ENCODE measurements at regions not wholly inside any gene's neighbourhood (a gene's known extent, or its start where the extent isn't known, plus 50 kb on each side); places are given as distances from the start of the nearest gene placed in this dataset.
"Not testable (repeated sequence)": the region's sequence is repeated elsewhere in the genome, so short reads cannot be mapped to it uniquely, and the experiment has no call there.

DNA sequence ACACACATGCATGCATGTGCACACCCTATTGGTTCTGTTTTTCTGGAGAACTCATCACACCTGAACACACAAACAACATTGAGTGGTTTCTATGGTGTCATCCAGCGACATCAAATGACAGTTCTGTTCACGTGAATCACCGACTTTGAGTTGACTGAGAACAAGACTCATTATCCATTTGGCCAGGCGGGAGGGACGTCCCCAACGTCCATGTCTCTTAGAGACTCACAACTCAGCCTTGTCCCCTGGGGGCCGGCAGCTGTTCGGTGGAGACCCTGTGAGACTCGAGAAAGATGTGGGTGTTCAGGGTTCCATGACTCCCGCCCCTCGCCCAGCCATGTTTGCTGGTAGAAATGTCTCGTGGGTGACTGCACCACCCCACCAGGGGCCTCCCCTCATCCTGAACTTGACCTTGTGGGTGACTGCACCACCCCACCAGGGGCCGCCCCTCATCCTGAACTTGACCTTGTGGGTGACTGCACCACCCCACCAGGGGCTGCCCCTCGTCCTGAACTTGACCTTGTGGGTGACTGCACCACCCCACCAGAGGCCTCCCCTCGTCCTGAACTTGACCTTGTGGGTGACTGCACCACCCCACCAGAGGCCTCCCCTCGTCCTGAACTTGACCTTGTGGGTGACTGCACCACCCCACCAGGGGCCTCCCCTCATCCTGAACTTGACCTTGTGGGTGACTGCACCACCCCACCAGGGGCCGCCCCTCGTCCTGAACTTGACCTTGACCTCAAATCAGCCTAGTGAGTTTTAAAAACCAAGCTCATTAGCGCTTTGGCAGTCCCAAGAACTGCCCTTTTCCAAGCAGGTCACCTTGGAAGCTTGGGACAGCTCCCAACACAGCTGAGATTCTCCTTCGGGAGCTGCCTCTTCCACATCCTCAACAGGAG is 163.8 kb downstream of the SHANK2 start:
- in situ Hi-C loops (cut with MboI; ENCODE audit: low pct_unique_long_range_greater_than_20kb, low sequenced_read_pairs); DNase-seq: not testable (repeated sequence)

- DNase-seq = peak; percentile 40
- in situ Hi-C loops (cut with MboI; ENCODE audit: low pct_unique_long_range_greater_than_20kb, low sequenced_read_pairs) = no loop called here
These were observed 165.6 kb downstream of the SHANK2 start for GRCh38 chr11:71086687-71087258.

- no peak for DNase-seq
- in situ Hi-C loops (cut with MboI; ENCODE audit: low pct_unique_long_range_greater_than_20kb, low sequenced_read_pairs) = no loop called here
These were observed 167.9 kb downstream of the SHANK2 start for GRCh38 chr11:71084306-71085012.

DNA sequence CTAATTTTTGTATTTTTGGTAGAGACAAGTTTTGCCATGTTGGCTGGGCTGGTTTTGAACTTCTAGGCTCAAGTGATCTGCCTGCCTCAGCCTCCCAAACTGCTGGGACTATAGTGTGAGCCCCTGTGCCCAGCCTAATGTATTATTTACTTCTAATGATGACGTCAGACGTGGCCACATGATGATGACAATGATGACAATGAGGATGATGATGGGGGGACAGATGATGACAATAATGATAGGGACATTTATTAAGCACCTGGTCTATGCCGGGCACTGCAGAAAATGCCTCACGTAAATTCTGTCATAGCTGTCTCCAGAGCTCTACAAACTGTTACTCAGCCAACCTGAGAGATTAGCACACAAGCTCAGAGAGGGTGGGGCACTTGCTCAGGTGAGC is 169.3 kb downstream of the SHANK2 start:
- DNase-seq = no peak
- in situ Hi-C loops (cut with MboI; ENCODE audit: low pct_unique_long_range_greater_than_20kb, low sequenced_read_pairs) = no loop called here

DNA sequence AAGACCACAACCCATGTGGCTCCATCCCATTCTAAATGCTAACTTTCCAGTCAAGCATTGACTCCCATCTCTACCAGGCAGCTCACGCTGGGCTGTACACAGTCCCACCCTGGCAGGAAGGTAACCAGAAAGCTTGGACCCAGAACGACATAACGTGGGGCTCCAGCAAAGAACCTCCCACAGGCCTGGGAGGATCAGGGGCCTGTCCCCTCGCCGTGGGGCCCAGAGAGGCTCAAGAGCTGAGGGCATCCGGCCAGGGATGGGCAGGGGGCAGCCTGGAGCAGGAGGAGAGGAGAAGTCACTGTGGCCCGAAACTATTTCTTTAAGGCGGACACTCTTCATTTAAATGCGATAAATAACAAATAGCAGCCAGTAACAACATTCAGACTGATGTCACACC is 169.9 kb downstream of the SHANK2 start:
- DNase-seq = no peak
- in situ Hi-C loops (cut with MboI; ENCODE audit: low pct_unique_long_range_greater_than_20kb, low sequenced_read_pairs) = no loop called here

DNA sequence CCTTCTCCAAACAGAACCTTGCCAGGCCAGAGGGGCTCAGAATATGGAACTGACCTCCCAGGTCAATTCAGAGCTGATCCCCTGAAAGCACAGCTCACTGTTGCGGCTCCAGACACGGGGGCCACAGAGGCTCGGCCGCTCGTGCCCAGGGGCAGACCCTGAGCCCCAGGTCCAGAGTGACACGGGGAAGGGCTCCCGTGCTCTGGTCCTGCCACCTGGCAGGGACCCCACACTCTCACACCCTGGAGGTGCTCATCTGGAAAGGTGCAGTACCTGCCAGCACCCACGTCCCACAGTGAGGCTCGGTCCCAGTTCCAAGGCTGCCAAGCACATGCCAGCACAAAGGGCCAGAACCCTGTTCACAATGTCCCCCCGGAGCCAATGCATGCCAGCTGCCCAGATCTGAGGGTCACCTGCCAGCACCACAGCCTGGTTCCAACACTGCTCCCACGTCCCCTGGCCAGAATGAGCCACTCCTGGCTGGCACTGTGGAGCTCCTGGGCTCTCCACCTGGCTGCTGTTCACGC is 170.6 kb downstream of the SHANK2 start:
- in situ Hi-C loops (cut with MboI; ENCODE audit: low pct_unique_long_range_greater_than_20kb, low sequenced_read_pairs) = no loop called here
- DNase-seq = no peak

DNA sequence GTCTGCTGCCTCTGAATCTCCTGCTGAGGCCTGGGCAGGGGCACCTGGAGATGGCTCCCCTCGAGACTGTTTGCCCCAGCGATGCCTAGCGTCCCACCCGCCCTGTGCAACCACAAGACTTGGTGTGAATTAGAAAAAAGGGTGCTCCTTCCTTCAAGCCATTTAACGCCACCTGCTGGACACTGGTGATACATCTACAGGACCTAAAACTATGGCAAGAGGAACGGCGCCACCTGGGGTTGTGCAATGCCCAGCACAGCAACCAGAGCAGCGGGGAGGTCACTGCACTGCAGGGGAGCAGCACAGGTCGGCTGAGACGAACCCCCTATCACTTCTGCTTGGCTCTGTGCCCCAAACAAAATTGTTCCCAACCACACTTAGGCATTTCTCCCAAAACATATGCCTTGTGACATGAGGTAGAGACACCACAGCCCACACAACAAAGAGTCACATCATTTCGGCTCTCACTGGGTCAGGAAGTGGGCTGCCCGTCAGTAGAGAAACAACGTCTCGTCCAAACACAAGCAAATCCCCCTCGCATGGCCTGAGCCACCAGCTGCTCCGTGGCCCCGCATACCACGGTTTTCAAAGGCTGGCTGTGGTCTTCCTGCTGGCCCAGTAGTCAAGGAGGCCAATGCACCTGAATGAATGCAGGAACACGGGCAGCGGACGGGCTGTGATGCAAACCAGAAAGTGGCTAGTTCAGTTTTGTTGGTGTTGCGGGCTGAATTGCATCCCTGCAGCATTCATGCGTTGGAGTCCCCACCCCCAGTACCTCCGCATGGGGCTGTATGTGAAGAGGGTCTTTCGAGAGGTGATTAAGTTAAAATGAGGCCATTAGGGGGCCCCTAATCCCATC is 171.9 kb downstream of the SHANK2 start:
- in situ Hi-C loops (cut with MboI; ENCODE audit: low pct_unique_long_range_greater_than_20kb, low sequenced_read_pairs) = no loop called here
- peak; percentile 72 for DNase-seq

GRCh38 chr11:71079795-71080194 is 172.6 kb downstream of the SHANK2 start:
- DNase-seq = no peak
- in situ Hi-C loops (cut with MboI; ENCODE audit: low pct_unique_long_range_greater_than_20kb, low sequenced_read_pairs) = no loop called here

DNA sequence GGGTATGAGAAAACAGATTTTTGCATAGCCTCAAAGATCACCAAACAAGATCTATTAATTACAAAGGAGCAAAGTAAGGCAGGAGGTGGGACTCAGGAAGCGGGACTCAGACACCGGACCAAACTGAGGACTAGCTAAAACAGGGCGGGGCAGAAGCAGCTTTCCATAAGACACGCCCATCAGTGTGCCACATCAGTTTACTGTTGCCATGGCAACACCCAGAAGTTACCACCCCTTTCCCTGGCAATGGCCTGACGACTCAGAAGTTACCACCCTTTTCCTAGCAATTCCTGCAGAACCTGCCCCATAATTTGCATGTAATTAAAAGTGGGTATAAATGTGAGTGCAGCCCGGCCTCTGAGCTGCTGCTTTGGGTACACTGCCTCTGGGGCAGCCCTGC is 173.9 kb downstream of the SHANK2 start:
- in situ Hi-C loops (cut with MboI; ENCODE audit: low pct_unique_long_range_greater_than_20kb, low sequenced_read_pairs) = no loop called here
- no peak for DNase-seq

DNA sequence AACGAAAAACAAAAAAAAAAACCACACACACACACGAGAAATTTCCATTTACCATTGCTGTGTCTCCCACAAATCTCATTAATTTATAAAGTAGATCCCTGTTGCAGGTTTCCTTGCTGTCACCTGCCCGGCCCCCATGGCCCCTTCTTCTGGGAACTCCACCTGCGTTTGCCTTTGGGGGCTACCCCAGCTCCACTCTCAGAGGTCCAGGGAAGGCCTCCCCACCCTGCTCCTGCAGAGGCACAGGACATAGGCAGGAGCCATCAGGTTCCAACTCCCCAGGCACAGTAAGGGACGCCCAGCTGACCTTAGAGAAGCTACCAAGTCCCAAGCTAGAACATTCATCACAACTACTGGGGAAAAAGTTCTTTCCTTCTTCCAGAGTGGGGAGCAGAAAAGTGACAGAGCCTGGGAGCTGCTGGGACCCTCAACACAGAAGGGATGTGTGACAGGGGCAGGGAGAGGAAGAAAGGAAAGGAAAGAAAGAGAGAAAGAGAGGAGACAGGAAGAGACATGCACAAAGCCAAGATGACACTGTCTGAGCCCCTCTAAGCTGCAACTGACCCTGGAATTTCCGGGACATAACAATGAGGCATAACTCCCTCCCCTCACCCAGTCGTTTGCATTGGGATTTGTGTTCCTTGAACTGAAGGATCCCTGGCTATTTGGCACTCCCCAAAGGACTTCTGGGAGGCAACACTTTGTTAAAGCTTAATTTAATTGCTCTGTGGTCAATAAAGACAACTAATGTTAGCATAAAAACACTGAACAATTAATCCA is 175.7 kb downstream of the SHANK2 start:
- no peak for DNase-seq
- in situ Hi-C loops (cut with MboI; ENCODE audit: low pct_unique_long_range_greater_than_20kb, low sequenced_read_pairs) = no loop called here

- no peak for DNase-seq
- in situ Hi-C loops (cut with MboI; ENCODE audit: low pct_unique_long_range_greater_than_20kb, low sequenced_read_pairs) = no loop called here
These were observed 176.4 kb downstream of the SHANK2 start for GRCh38 chr11:71075871-71076420.

- DNase-seq = no peak
- in situ Hi-C loops (cut with MboI; ENCODE audit: low pct_unique_long_range_greater_than_20kb, low sequenced_read_pairs) = no loop called here
These were observed 177.2 kb downstream of the SHANK2 start for GRCh38 chr11:71075116-71075720.

DNA sequence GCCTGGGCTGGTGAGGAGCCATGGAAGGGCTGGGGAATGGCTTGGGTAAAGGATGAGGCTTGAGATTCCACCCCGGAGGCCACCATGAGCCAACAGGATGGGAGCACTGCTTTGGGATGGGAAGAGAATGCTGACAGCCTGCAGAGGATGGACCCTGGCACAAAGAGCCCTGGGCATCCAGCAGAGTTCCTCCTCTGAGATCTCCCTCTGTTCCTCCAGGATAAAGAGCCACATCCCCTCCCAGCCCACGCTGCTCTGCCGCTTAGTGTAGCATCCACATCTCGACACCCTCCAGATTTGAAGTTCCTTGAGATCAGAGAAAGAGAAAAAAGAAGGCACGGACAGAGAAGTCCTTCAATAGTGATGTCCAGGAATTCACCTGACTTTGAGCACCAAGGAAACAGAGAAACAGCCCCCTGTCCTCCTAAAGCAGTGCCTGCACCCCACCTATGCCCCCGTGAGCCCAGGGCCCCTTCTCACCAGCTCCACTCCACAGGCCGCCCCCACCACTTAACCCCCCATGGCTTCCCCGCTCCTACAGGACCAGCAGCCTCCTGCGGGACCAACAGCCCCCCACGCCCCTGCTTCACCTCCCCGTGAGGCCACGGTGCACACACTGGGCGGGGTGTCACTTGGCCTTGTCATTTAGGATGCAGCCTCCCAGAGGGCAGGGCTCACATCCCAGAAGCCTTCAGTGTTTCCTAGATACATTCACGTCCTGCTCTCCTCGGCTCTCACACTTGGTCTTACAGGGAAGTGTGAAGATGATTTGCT is 180.5 kb downstream of the SHANK2 start:
- DNase-seq = no peak
- in situ Hi-C loops (cut with MboI; ENCODE audit: low pct_unique_long_range_greater_than_20kb, low sequenced_read_pairs) = no loop called here

- in situ Hi-C loops (cut with MboI; ENCODE audit: low pct_unique_long_range_greater_than_20kb, low sequenced_read_pairs) = no loop called here
- no peak for DNase-seq
These were observed 181.6 kb downstream of the SHANK2 start for GRCh38 chr11:71070490-71071453.

GRCh38 chr11:71068963-71069362 is 183.4 kb downstream of the SHANK2 start:
- in situ Hi-C loops (cut with MboI; ENCODE audit: low pct_unique_long_range_greater_than_20kb, low sequenced_read_pairs) = no loop called here

GRCh38 chr11:71067753-71068152 is 184.6 kb downstream of the SHANK2 start:
- in situ Hi-C loops (cut with MboI; ENCODE audit: low pct_unique_long_range_greater_than_20kb, low sequenced_read_pairs) = no loop called here
- no peak for DNase-seq

More at GRCh38 chr11:71068963-71069362, 183.4 kb downstream of the SHANK2 start:
- no peak for DNase-seq

Measured in KBM-7 (cell line).